Eye (tissue), 1 donor: ENCODE measurements at regions not wholly inside any gene's neighbourhood (a gene's known extent, or its start where the extent isn't known, plus 50 kb on each side); places are given as distances from the start of the nearest gene placed in this dataset.

Experiments used
- DNase-seq: peaks from one replicate; pipeline ENCODE4 v3.0.0-alpha.2; 2015

- no peak for DNase-seq
Measured at GRCh38 chr15:60096157-60096556, 92.0 kb downstream of the FOXB1 start.

- no peak for DNase-seq
Measured at GRCh38 chr15:60101416-60101815, 97.3 kb downstream of the FOXB1 start.

GRCh38 chr15:60102748-60103147 lies 98.6 kb downstream of the FOXB1 start:
- no peak for DNase-seq

GRCh38 chr15:60110909-60111308 lies 106.8 kb downstream of the FOXB1 start:
- no peak for DNase-seq

GRCh38 chr15:60115579-60116380 lies 111.7 kb downstream of the FOXB1 start:
- no peak for DNase-seq

GRCh38 chr15:60116456-60117089 lies 112.5 kb downstream of the FOXB1 start:
- no peak for DNase-seq

GRCh38 chr15:60118146-60118545 lies 114.0 kb downstream of the FOXB1 start:
- no peak for DNase-seq

- no peak for DNase-seq
Measured at GRCh38 chr15:60118626-60119025, 114.5 kb downstream of the FOXB1 start.

GRCh38 chr15:60119101-60119500 lies 115.0 kb downstream of the FOXB1 start:
- DNase-seq, result no peak

GRCh38 chr15:60120100-60120499 lies 116.0 kb downstream of the FOXB1 start:
- no peak for DNase-seq

- DNase-seq, result no peak
Measured at GRCh38 chr15:60121845-60122244, 117.7 kb downstream of the FOXB1 start.

- no peak for DNase-seq
Measured at GRCh38 chr15:60122691-60123090, 118.6 kb downstream of the FOXB1 start.

GRCh38 chr15:60124460-60125070 lies 120.5 kb downstream of the FOXB1 start:
- DNase-seq, result no peak

GRCh38 chr15:60125334-60125733 lies 121.2 kb downstream of the FOXB1 start:
- no peak for DNase-seq

GRCh38 chr15:60126200-60126599 lies 122.1 kb downstream of the FOXB1 start:
- no peak for DNase-seq

- no peak for DNase-seq
Measured at GRCh38 chr15:60126661-60127060, 122.5 kb downstream of the FOXB1 start.

- no peak for DNase-seq
Measured at GRCh38 chr15:60128000-60128376, 123.9 kb downstream of the FOXB1 start.

GRCh38 chr15:60128710-60129109 lies 124.6 kb downstream of the FOXB1 start:
- no peak for DNase-seq

GRCh38 chr15:60130398-60130797 lies 126.3 kb downstream of the FOXB1 start:
- DNase-seq, result no peak

GRCh38 chr15:60130821-60131220 lies 126.7 kb downstream of the FOXB1 start:
- no peak for DNase-seq

- no peak for DNase-seq
Measured at GRCh38 chr15:60134609-60135008, 130.5 kb downstream of the FOXB1 start.

GRCh38 chr15:60135961-60136360 lies 131.8 kb downstream of the FOXB1 start:
- DNase-seq, result no peak

GRCh38 chr15:60137711-60138396 lies 133.7 kb downstream of the FOXB1 start:
- no peak for DNase-seq
